HepG2 (cell line): ENCODE measurements at regions not wholly inside any gene's neighbourhood (a gene's known extent, or its start where the extent isn't known, plus 50 kb on each side); places are given as distances from the start of the nearest gene placed in this dataset.

Source experiments
- ATAC-seq: fragments of 200-7000 bp; cut with Tn5 transposase; 3 replicates; pipeline ENCODE4 v1.9.1; 2020; ENCODE audit warnings: mild to moderate bottlenecking, moderate library complexity
- BruUV-seq: library from RNA; stranded (reverse); fragments of 400-500 nt; replicated peaks from 2 replicates; lab custom pipeline; 2021; lab: Mats Ljungman, UMichigan
- CTCF ChIA-PET: fragments of 300-600 bp; formaldehyde crosslinking; extraction: SDS; loops from one replicate; lab custom pipeline; 2021; ENCODE audit warnings: low total read pairs, inconsistent platforms, low intra/inter-chr PET ratio; lab: Yijun Ruan, JAX
- POLR2A ChIA-PET: fragments of 350-600 bp; sonication (Branson Sonifier 250); formaldehyde crosslinking; loops from one replicate; lab custom pipeline; 2020; ENCODE audit warnings: antibody characterized with exemption, inconsistent platforms; lab: Yijun Ruan, JAX
- DNase-seq: peaks from one replicate; pipeline ENCODE4 v3.0.0-alpha.2; 2015; ENCODE audit warnings: low spot score
- FAIRE-seq: peaks from 3 replicates; lab custom pipeline; 2011; peaks lifted over from hg19 to GRCh38; lab: Jason Lieb, UNC
- H2AFZ ChIP-seq: one replicate; pipeline ENCODE4 v1.6.1; 2011; ENCODE audit warnings: low read length, inconsistent platforms
- H3K27ac ChIP-seq: fragments of 300-600 bp; 3 replicates; pipeline ENCODE4 v1.8.0; 2011; ENCODE audit warnings: mixed run types, mild to moderate bottlenecking, mixed read lengths, low read length, inconsistent platforms; ENCODE audit not compliant: insufficient read depth; ENCODE audit errors: extremely low read length
- H3K27me3 ChIP-seq, 2 experiments: fragments of 200-600 bp in 1 of 2; 2 replicates in 1 of 2; 3 replicates in 1 of 2; pipeline versions ENCODE4 v1.6.0 to v1.8.0; 2011; ENCODE audit warnings: low read length in 2 of 2, mild to moderate bottlenecking in 2 of 2, moderate library complexity in 2 of 2, inconsistent platforms in 1 of 2; ENCODE audit not compliant: insufficient read depth in 2 of 2, control insufficient read depth in 1 of 2
- H3K36me3 ChIP-seq, 2 experiments: fragments of 200-600 bp in 1 of 2; replicated peaks in 1 of 2; 2 replicates in 1 of 2; 3 replicates in 1 of 2; pipeline versions ENCODE4 v1.5.1 to v1.8.0; 2011; ENCODE audit warnings: low read length in 2 of 2, inconsistent platforms in 1 of 2; ENCODE audit not compliant: insufficient read depth in 2 of 2, control insufficient read depth in 1 of 2
- H3K4me1 ChIP-seq: 2 replicates; pipeline ENCODE4 v1.5.1; 2012; ENCODE audit warnings: low read length, inconsistent platforms; ENCODE audit not compliant: insufficient read depth
- H3K4me2 ChIP-seq: 2 replicates; pipeline ENCODE4 v1.6.0; 2011; ENCODE audit warnings: low read depth, low read length, inconsistent platforms
- H3K4me3 ChIP-seq, 3 experiments: fragments of 200-600 bp in 1 of 3; sonication (generic), shearing (Covaris generic) in 1 of 3; replicated peaks in 1 of 3; 2 replicates each; pipeline ENCODE4 v1.5.1; 2011 to 2016; ENCODE audit warnings: low read length in 3 of 3, inconsistent platforms in 2 of 3, low read depth in 2 of 3, mild to moderate bottlenecking in 2 of 3, control low read depth in 1 of 3, mixed read lengths in 1 of 3; ENCODE audit not compliant: insufficient read depth in 1 of 3
- H3K79me2 ChIP-seq: one replicate; pipeline ENCODE4 v1.6.1; 2011; ENCODE audit warnings: low read length, inconsistent platforms; ENCODE audit not compliant: insufficient read depth
- H3K9ac ChIP-seq: 2 replicates; pipeline ENCODE4 v1.6.0; 2011; ENCODE audit warnings: mild to moderate bottlenecking, low read depth, low read length, inconsistent platforms; ENCODE audit not compliant: insufficient read depth
- H3K9me3 ChIP-seq: 2 replicates; pipeline ENCODE4 v1.5.1; 2012; ENCODE audit warnings: mild to moderate bottlenecking, low read length
- H4K20me1 ChIP-seq: 2 replicates; pipeline ENCODE4 v1.6.0; 2011; ENCODE audit warnings: inconsistent platforms, mild to moderate bottlenecking, low read length, moderate library complexity; ENCODE audit not compliant: insufficient read depth
- NCOA5 ChIP-seq: sonication (generic); formaldehyde crosslinking; IDR thresholded peaks from 2 replicates; pipeline ENCODE4 v1.4.0; 2020; ENCODE audit warnings: missing genetic modification reagents
- NFE2L1 ChIP-seq: sonication (generic); formaldehyde crosslinking; IDR thresholded peaks from 2 replicates; pipeline ENCODE4 v1.4.0; 2020; ENCODE audit warnings: missing genetic modification reagents, mild to moderate bottlenecking, borderline replicate concordance
- SAFB2 ChIP-seq: sonication (generic); formaldehyde crosslinking; IDR thresholded peaks from 2 replicates; pipeline ENCODE4 v1.5.1; 2020; ENCODE audit warnings: missing genetic modification reagents, low read depth, mild to moderate bottlenecking, borderline replicate concordance
- TBX2 ChIP-seq: sonication (generic); formaldehyde crosslinking; IDR thresholded peaks from 2 replicates; pipeline ENCODE4 v1.5.0; 2020; ENCODE audit warnings: missing genetic modification reagents, mild to moderate bottlenecking, borderline replicate concordance
- ZBTB42 ChIP-seq: sonication (generic); formaldehyde crosslinking; IDR thresholded peaks from 2 replicates; pipeline ENCODE4 v1.5.0; 2020; ENCODE audit warnings: mild to moderate bottlenecking, missing genetic modification reagents
- ZNF138 ChIP-seq: sonication (generic); formaldehyde crosslinking; IDR thresholded peaks from 2 replicates; pipeline ENCODE4 v1.5.0; 2020; ENCODE audit warnings: mild to moderate bottlenecking, low read depth, missing genetic modification reagents
- ZNF253 ChIP-seq: sonication (generic); formaldehyde crosslinking; IDR thresholded peaks from 2 replicates; pipeline ENCODE4 v1.8.0; 2022; ENCODE audit warnings: mild to moderate bottlenecking, missing genetic modification reagents, borderline replicate concordance
- ZNF484 ChIP-seq: sonication (generic); formaldehyde crosslinking; IDR thresholded peaks from 2 replicates; pipeline ENCODE4 v1.5.1; 2020; ENCODE audit warnings: mild to moderate bottlenecking, low read depth, missing genetic modification reagents, borderline replicate concordance
- ZNF607 ChIP-seq: sonication (generic); formaldehyde crosslinking; IDR thresholded peaks from 2 replicates; pipeline ENCODE4 v1.5.1; 2020; ENCODE audit warnings: missing genetic modification reagents, mild to moderate bottlenecking, borderline replicate concordance
- ZNF7 ChIP-seq: IDR thresholded peaks from 2 replicates; pipeline ENCODE4 v1.6.1; 2016; ENCODE audit warnings: missing biosample characterization, missing genetic modification reagents
- ZSCAN29 ChIP-seq: sonication (generic); formaldehyde crosslinking; conservative IDR thresholded peaks from 2 replicates; pipeline ENCODE4 v1.4.0; 2020; ENCODE audit warnings: mild to moderate bottlenecking, missing genetic modification reagents
- WGBS: methylation state at CpG from one replicate; pipeline ENCODE4 v1.1.6; 2017; ENCODE audit warnings: low lambda C conversion rate; 5-methylcytosine and 5-hydroxymethylcytosine counted together
- in situ Hi-C: cut with HindIII; loops from 2 replicates; pipeline ENCODE4 v1.10.0; 2017; ENCODE audit warnings: low pct_unique_long_range_greater_than_20kb; ENCODE audit not compliant: extremely low pct_ligation_motif_present
- intact Hi-C: fragments of 100-400 bp; cut with micrococcal nuclease; formaldehyde crosslinking; loops from one replicate; pipeline ENCODE4 v1.10.0; 2022; ENCODE audit not compliant: unreplicated experiment
- TF ChIP-seq, protein P1 (sequence below): sonication (generic); formaldehyde crosslinking; IDR thresholded peaks from 2 replicates; pipeline ENCODE4 v1.5.0; 2020; ENCODE audit warnings: missing genetic modification reagents, mild to moderate bottlenecking, borderline replicate concordance
- TF ChIP-seq, protein P2 (sequence below): IDR thresholded peaks from 2 replicates; pipeline ENCODE4 v1.6.1; 2016
- TF ChIP-seq, protein P3 (sequence below): sonication (generic); formaldehyde crosslinking; IDR thresholded peaks from 2 replicates; pipeline ENCODE4 v1.4.0; 2020; ENCODE audit warnings: low read depth, mild to moderate bottlenecking, missing genetic modification reagents
- TF ChIP-seq, protein P4 (sequence below): sonication (generic); formaldehyde crosslinking; IDR thresholded peaks from 2 replicates; pipeline ENCODE4 v1.5.1; 2020; ENCODE audit warnings: missing genetic modification reagents, mild to moderate bottlenecking, borderline replicate concordance
- TF ChIP-seq, protein P5 (sequence below): sonication (generic); formaldehyde crosslinking; IDR thresholded peaks from 2 replicates; pipeline ENCODE4 v1.8.0; 2022; ENCODE audit warnings: mild to moderate bottlenecking, missing genetic modification reagents, moderate library complexity
- TF ChIP-seq, protein P6 (sequence below): sonication (generic); formaldehyde crosslinking; IDR thresholded peaks from 2 replicates; pipeline ENCODE4 v1.4.0; 2020; ENCODE audit warnings: missing genetic modification reagents

DNA sequence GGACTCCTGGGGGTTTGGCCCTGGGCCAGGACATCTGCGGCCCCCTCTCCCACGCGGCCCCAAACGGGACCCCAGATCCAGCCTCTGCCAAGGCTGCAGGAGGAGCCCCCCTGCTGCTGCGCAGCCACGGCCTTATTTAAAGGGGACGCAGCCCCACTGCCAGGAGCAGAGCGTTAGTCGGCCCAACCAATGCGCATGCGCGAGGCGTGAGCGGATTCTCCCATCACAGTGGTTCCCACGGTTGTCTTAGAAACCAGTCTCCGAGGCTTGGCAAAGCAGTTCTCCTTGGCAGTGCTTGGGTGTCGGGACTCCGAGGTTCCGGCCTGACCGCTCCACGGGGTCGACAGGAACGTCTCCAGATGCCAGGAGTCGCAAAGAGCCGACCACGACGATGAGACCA, 288.3 kb upstream of the ZNF337 start:
- no peak for TF ChIP-seq NCOA5 (CRISPR knock-in tag)
- TF ChIP-seq ZNF7 (CRISPR knock-in tag), result no peak
- TF ChIP-seq, protein P1, sequence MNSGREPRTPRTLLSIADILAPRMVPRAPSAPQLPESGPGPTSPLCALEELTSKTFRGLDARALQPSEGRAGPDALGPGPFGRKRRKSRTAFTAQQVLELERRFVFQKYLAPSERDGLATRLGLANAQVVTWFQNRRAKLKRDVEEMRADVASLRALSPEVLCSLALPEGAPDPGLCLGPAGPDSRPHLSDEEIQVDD (CRISPR knock-in tag), result no peak
- TF ChIP-seq NFE2L1, result no peak
- TF ChIP-seq ZNF138 (CRISPR knock-in tag), result no peak
- no peak for TF ChIP-seq ZSCAN29 (CRISPR knock-in tag)
- TF ChIP-seq ZNF484 (CRISPR knock-in tag), result no peak
- no peak for TF ChIP-seq ZBTB42 (CRISPR knock-in tag)
- no peak for TF ChIP-seq ZNF253 (CRISPR knock-in tag)
- TF ChIP-seq, protein P2, sequence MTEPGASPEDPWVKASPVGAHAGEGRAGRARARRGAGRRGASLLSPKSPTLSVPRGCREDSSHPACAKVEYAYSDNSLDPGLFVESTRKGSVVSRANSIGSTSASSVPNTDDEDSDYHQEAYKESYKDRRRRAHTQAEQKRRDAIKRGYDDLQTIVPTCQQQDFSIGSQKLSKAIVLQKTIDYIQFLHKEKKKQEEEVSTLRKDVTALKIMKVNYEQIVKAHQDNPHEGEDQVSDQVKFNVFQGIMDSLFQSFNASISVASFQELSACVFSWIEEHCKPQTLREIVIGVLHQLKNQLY, result no peak
- TF ChIP-seq, protein P3, sequence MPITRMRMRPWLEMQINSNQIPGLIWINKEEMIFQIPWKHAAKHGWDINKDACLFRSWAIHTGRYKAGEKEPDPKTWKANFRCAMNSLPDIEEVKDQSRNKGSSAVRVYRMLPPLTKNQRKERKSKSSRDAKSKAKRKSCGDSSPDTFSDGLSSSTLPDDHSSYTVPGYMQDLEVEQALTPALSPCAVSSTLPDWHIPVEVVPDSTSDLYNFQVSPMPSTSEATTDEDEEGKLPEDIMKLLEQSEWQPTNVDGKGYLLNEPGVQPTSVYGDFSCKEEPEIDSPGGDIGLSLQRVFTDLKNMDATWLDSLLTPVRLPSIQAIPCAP, result no peak
- TF ChIP-seq, protein P4, sequence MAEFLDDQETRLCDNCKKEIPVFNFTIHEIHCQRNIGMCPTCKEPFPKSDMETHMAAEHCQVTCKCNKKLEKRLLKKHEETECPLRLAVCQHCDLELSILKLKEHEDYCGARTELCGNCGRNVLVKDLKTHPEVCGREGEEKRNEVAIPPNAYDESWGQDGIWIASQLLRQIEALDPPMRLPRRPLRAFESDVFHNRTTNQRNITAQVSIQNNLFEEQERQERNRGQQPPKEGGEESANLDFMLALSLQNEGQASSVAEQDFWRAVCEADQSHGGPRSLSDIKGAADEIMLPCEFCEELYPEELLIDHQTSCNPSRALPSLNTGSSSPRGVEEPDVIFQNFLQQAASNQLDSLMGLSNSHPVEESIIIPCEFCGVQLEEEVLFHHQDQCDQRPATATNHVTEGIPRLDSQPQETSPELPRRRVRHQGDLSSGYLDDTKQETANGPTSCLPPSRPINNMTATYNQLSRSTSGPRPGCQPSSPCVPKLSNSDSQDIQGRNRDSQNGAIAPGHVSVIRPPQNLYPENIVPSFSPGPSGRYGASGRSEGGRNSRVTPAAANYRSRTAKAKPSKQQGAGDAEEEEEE (CRISPR knock-in tag), result no peak
- TF ChIP-seq TBX2 (CRISPR knock-in tag), result no peak
- TF ChIP-seq ZNF607 (CRISPR knock-in tag), result no peak
- TF ChIP-seq SAFB2, result no peak
- TF ChIP-seq, protein P5, sequence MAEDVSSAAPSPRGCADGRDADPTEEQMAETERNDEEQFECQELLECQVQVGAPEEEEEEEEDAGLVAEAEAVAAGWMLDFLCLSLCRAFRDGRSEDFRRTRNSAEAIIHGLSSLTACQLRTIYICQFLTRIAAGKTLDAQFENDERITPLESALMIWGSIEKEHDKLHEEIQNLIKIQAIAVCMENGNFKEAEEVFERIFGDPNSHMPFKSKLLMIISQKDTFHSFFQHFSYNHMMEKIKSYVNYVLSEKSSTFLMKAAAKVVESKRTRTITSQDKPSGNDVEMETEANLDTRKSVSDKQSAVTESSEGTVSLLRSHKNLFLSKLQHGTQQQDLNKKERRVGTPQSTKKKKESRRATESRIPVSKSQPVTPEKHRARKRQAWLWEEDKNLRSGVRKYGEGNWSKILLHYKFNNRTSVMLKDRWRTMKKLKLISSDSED (CRISPR knock-in tag), result no peak
- TF ChIP-seq, protein P6, sequence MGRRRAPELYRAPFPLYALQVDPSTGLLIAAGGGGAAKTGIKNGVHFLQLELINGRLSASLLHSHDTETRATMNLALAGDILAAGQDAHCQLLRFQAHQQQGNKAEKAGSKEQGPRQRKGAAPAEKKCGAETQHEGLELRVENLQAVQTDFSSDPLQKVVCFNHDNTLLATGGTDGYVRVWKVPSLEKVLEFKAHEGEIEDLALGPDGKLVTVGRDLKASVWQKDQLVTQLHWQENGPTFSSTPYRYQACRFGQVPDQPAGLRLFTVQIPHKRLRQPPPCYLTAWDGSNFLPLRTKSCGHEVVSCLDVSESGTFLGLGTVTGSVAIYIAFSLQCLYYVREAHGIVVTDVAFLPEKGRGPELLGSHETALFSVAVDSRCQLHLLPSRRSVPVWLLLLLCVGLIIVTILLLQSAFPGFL (CRISPR knock-in tag), result no peak
- TF ChIP-seq, all 625 proteins: peak for 0
- Histone ChIP-seq H3K27me3 (peaks cover 2 to 33% of the 10 kb centered on the region in 2 experiments; a peak in 3 of 5 replicates), H3K4me2 (no peak overlapping the region), H3K4me3 (no peak overlapping the region), H4K20me1 (no peaks in the 10 kb centered on the region), H2AFZ (no peak overlapping the region), H3K79me2 (no peaks in the 10 kb centered on the region), H3K9me3 (no peaks in the 10 kb centered on the region), H3K27ac (no peak overlapping the region), H3K9ac (no peak overlapping the region), H3K4me1 (no peaks in the 10 kb centered on the region), H3K36me3 (no peaks in the 10 kb centered on the region)
- DNase-seq, result no peak
- no peak; the same call in 2 of the 3 replicates for ATAC-seq
- no peak for FAIRE-seq
- BruUV-seq, result no TSS peak
- ChIA-PET CTCF (no interaction called here), POLR2A (no interaction called here)
- intact Hi-C loops (no loop called here), in situ Hi-C loops (no loop called here)
- WGBS, result 58% methylated on average over 21 of the region's 27 CpGs
